H1 (cell line): ENCODE measurements at regions not wholly inside any gene's neighbourhood (a gene's known extent, or its start where the extent isn't known, plus 50 kb on each side); places are given as distances from the start of the nearest gene placed in this dataset.

ENCODE experiments used
- CTCF ChIA-PET: fragments of 300-600 bp; sonication (Branson Sonifier 250); formaldehyde crosslinking; loops from one replicate; lab custom pipeline; 2021; ENCODE audit not compliant: partially characterized antibody; lab: Charles Lee
- POLR2A ChIA-PET: fragments of 300-600 bp; sonication (Branson Sonifier 250); formaldehyde crosslinking; loops from one replicate; lab custom pipeline; 2021; ENCODE audit warnings: inconsistent platforms; ENCODE audit not compliant: partially characterized antibody; lab: Charles Lee
- DNase-seq, 2 experiments: peaks; one replicate each; pipeline versions ENCODE4 v3.0.0 to v3.0.0-alpha.2; 2010 to 2022; ENCODE audit warnings: low spot score in 2 of 2, low read depth in 1 of 2, mixed read lengths in 1 of 2
- FAIRE-seq: peaks from 2 replicates; lab custom pipeline; 2011; peaks lifted over from hg19 to GRCh38; lab: Jason Lieb, UNC
- H2AFZ ChIP-seq: 2 replicates; pipeline ENCODE4 v1.8.1; 2012; ENCODE audit warnings: low read length, inconsistent platforms
- H2AK5ac ChIP-seq: 2 replicates; pipeline ENCODE4 v1.6.1; 2013; ENCODE audit warnings: low read depth, low read length
- H2BK120ac ChIP-seq: replicated peaks from 2 replicates; pipeline ENCODE3; 2013; ENCODE audit warnings: low read depth, low read length, inconsistent platforms
- H2BK12ac ChIP-seq: 2 replicates; pipeline ENCODE4 v1.6.1; 2013; ENCODE audit warnings: low read depth, low read length
- H2BK15ac ChIP-seq: 2 replicates; pipeline ENCODE4 v1.6.1; 2013; ENCODE audit warnings: low read length
- H2BK20ac ChIP-seq: 2 replicates; pipeline ENCODE4 v1.6.1; 2013; ENCODE audit warnings: low read length
- H2BK5ac ChIP-seq: 2 replicates; pipeline ENCODE4 v1.6.1; 2013; ENCODE audit warnings: low read depth, low read length
- H3K14ac ChIP-seq: 2 replicates; pipeline ENCODE4 v1.6.1; 2013; ENCODE audit warnings: inconsistent platforms; ENCODE audit not compliant: insufficient read length
- H3K18ac ChIP-seq: 2 replicates; pipeline ENCODE4 v1.6.1; 2013; ENCODE audit warnings: low read length; ENCODE audit errors: extremely low read depth
- H3K23ac ChIP-seq: 2 replicates; pipeline ENCODE4 v1.6.1; 2013; ENCODE audit warnings: inconsistent platforms; ENCODE audit not compliant: insufficient read length
- H3K23me2 ChIP-seq: 2 replicates; pipeline ENCODE4 v1.6.1; 2013; ENCODE audit warnings: low read depth, low read length
- H3K27ac ChIP-seq: 2 replicates; pipeline ENCODE4 v1.6.1; 2011; ENCODE audit warnings: low read depth, low read length, inconsistent platforms
- H3K27me3 ChIP-seq, 4 experiments: replicated peaks in 1 of 4; 1 replicate in 1 of 4; 2 replicates in 3 of 4; pipeline versions ENCODE4 v1.6.1 to v1.8.1; 2011 to 2013; ENCODE audit warnings: low read length in 3 of 4, mild to moderate bottlenecking in 3 of 4, inconsistent platforms in 2 of 4, mixed read lengths in 2 of 4, moderate library complexity in 1 of 4; ENCODE audit not compliant: control insufficient read depth in 3 of 4, insufficient read depth in 3 of 4; ENCODE audit errors: extremely low read depth in 1 of 4
- H3K36me3 ChIP-seq, 4 experiments: 2 replicates each; pipeline versions ENCODE4 v1.6.1 to v1.8.1; 2011 to 2013; ENCODE audit warnings: mild to moderate bottlenecking in 4 of 4, low read length in 3 of 4, moderate library complexity in 2 of 4, control low read depth in 1 of 4, inconsistent platforms in 1 of 4; ENCODE audit not compliant: insufficient read depth in 4 of 4, control insufficient read depth in 2 of 4
- H3K4ac ChIP-seq: replicated peaks from 2 replicates; pipeline ENCODE3; 2013; ENCODE audit warnings: low read length, low read depth, mixed read lengths, inconsistent platforms; ENCODE audit not compliant: insufficient read length
- H3K4me1 ChIP-seq, 4 experiments: replicated peaks in 1 of 4; 1 replicate in 1 of 4; 2 replicates in 3 of 4; pipeline versions ENCODE4 v1.6.1 to v1.8.1; 2011 to 2013; ENCODE audit warnings: low read length in 3 of 4, inconsistent platforms in 2 of 4, mixed read lengths in 1 of 4; ENCODE audit not compliant: insufficient read depth in 4 of 4, control insufficient read depth in 3 of 4
- H3K4me2 ChIP-seq, 2 experiments: 2 replicates each; pipeline versions ENCODE4 v1.6.1 to v1.8.1; 2011 to 2013; ENCODE audit warnings: low read depth in 2 of 2, low read length in 2 of 2, control low read depth in 1 of 2, inconsistent platforms in 1 of 2, mild to moderate bottlenecking in 1 of 2; ENCODE audit not compliant: insufficient read depth in 1 of 2
- H3K4me3 ChIP-seq, 4 experiments: fragments of 200-600, 300-600 bp in 1 of 4; sonication (generic), shearing (Covaris generic), sonication (Bioruptor Twin) in 1 of 4; 2 replicates each; pipeline versions ENCODE4 v1.5.1 to v1.8.1; 2011 to 2016; ENCODE audit warnings: low read length in 4 of 4, low read depth in 3 of 4, control low read depth in 2 of 4, inconsistent platforms in 2 of 4, mild to moderate bottlenecking in 2 of 4, mixed read lengths in 1 of 4, moderate library complexity in 1 of 4; ENCODE audit not compliant: insufficient read depth in 2 of 4; ENCODE audit errors: extremely low read depth in 1 of 4
- H3K56ac ChIP-seq: replicated peaks from 2 replicates; pipeline ENCODE3; 2013; ENCODE audit warnings: low read depth, mild to moderate bottlenecking, mixed read lengths, low read length, inconsistent platforms; ENCODE audit not compliant: insufficient read length
- H3K79me1 ChIP-seq: 2 replicates; pipeline ENCODE4 v1.6.1; 2013; ENCODE audit warnings: low read depth, low read length, control low read depth
- H3K79me2 ChIP-seq, 2 experiments: 2 replicates each; pipeline versions ENCODE4 v1.6.1 to v1.8.1; 2012 to 2013; ENCODE audit warnings: low read length in 2 of 2, mild to moderate bottlenecking in 2 of 2, inconsistent platforms in 1 of 2; ENCODE audit not compliant: insufficient read depth in 2 of 2, control insufficient read depth in 1 of 2
- H3K9ac ChIP-seq, 4 experiments: replicated peaks in 1 of 4; 1 replicate in 1 of 4; 2 replicates in 3 of 4; pipeline versions ENCODE4 v1.6.1 to v1.8.1; 2011 to 2013; ENCODE audit warnings: low read depth in 3 of 4, low read length in 3 of 4, control low read depth in 2 of 4, mild to moderate bottlenecking in 2 of 4, moderate library complexity in 2 of 4, inconsistent platforms in 1 of 4; ENCODE audit errors: extremely low read depth in 1 of 4
- H3K9me3 ChIP-seq, 2 experiments: 2 replicates each; pipeline versions ENCODE4 v1.6.1 to v1.8.1; 2012 to 2013; ENCODE audit warnings: mild to moderate bottlenecking in 2 of 2, moderate library complexity in 2 of 2, control low read depth in 1 of 2, inconsistent platforms in 1 of 2, low read depth in 1 of 2, low read length in 1 of 2, mixed read lengths in 1 of 2; ENCODE audit not compliant: insufficient read depth in 2 of 2
- H4K20me1 ChIP-seq, 2 experiments: replicated peaks in 1 of 2; 2 replicates each; pipeline versions ENCODE3 to v1.8.1; 2011 to 2013; ENCODE audit warnings: inconsistent platforms in 2 of 2, low read length in 2 of 2, mild to moderate bottlenecking in 1 of 2; ENCODE audit not compliant: insufficient read depth in 2 of 2, control insufficient read depth in 1 of 2
- H4K5ac ChIP-seq: 2 replicates; pipeline ENCODE4 v1.6.1; 2013; ENCODE audit warnings: low read length, low read depth, mixed read lengths, inconsistent platforms; ENCODE audit not compliant: insufficient read length
- H4K8ac ChIP-seq: 2 replicates; pipeline ENCODE4 v1.8.0; 2013; ENCODE audit warnings: mild to moderate bottlenecking, moderate library complexity, low read length, inconsistent platforms; ENCODE audit not compliant: insufficient read depth; ENCODE audit errors: extremely low read depth
- H4K91ac ChIP-seq: replicated peaks from 2 replicates; pipeline ENCODE3; 2013; ENCODE audit warnings: low read length, mixed read lengths, inconsistent platforms; ENCODE audit not compliant: insufficient read length
- BACH1 ChIP-seq: IDR thresholded peaks from 2 replicates; pipeline ENCODE4 v1.6.1; 2012; ENCODE audit warnings: low read length, improper control_type of control experiment
- BRCA1 ChIP-seq: IDR thresholded peaks from 2 replicates; pipeline ENCODE4 v1.6.1; 2012; ENCODE audit warnings: low read depth, low read length, improper control_type of control experiment
- JUND ChIP-seq: IDR thresholded peaks from 2 replicates; pipeline ENCODE4 v1.6.1; 2011; ENCODE audit warnings: mild to moderate bottlenecking, improper control_type of control experiment, low read length
- MAFK ChIP-seq: IDR thresholded peaks from 2 replicates; pipeline ENCODE4 v1.6.1; 2012; ENCODE audit warnings: low read depth, mild to moderate bottlenecking, improper control_type of control experiment, low read length
- POLR2AphosphoS5 ChIP-seq: IDR thresholded peaks from 2 replicates; pipeline ENCODE4 v1.6.1; 2011; ENCODE audit warnings: low read depth, low read length
- RAD21 ChIP-seq, 2 experiments: IDR thresholded peaks in 1 of 2; conservative IDR thresholded peaks in 1 of 2; 2 replicates each; pipeline ENCODE4 v1.6.1; 2011; ENCODE audit warnings: low read depth in 2 of 2, low read length in 2 of 2, improper control_type of control experiment in 1 of 2, inconsistent platforms in 1 of 2, mild to moderate bottlenecking in 1 of 2, moderate library complexity in 1 of 2
- RNF2 ChIP-seq: fragments of 200-900, 300-1000 bp; sonication (generic); IDR thresholded peaks from 2 replicates; pipeline ENCODE4 v1.7.1; 2016; ENCODE audit warnings: borderline replicate concordance, low read depth, mild to moderate bottlenecking, antibody characterized with exemption, low read length; ENCODE audit not compliant: poor library complexity, severe bottlenecking; ENCODE audit errors: missing control alignments
- WGBS, 2 experiments: shearing (Covaris generic) in 1 of 2; methylation state at CpG; one replicate each; pipeline versions ENCODE4 v1.1.6 to v1.1.7; 2013 to 2015; ENCODE audit warnings: low lambda C conversion rate in 2 of 2, mixed read lengths in 2 of 2, inconsistent platforms in 1 of 2, low coverage in 1 of 2, missing lambda C conversion rate in 1 of 2; ENCODE audit not compliant: insufficient replicate concordance in 2 of 2, insufficient coverage in 1 of 2, insufficient read length in 1 of 2; ENCODE audit errors: extremely low coverage in 1 of 2, missing lambda C conversion rate in 1 of 2; 5-methylcytosine and 5-hydroxymethylcytosine counted together

GRCh38 chr9:24036459-24036858 is 210.4 kb upstream of the ELAVL2 start:
- Histone ChIP-seq H2BK5ac (no peak overlapping the region), H3K9ac (no peak overlapping the region), H3K79me1 (no peaks in the 10 kb centered on the region), H2BK120ac (no peak overlapping the region), H2AFZ (no peak overlapping the region), H3K36me3 (no peaks in the 10 kb centered on the region), H4K8ac (no peak overlapping the region), H2BK15ac (no peak overlapping the region), H3K9me3 (no peaks in the 10 kb centered on the region), H4K91ac (no peak overlapping the region), H3K4me2 (peak overlapping the region in 1 of 2 experiments; percentile 24; a peak in 1 of 4 replicates), H3K4me1 (peaks cover 0 to 2% (median 0%) of the 10 kb centered on the region in 4 experiments; a peak in 6 of 7 replicates), H3K23ac (no peak overlapping the region), H4K20me1 (no peaks in the 10 kb centered on the region), H3K14ac (no peak overlapping the region), H3K56ac (no peak overlapping the region), H2BK20ac (no peak overlapping the region), H4K5ac (no peak overlapping the region), H3K23me2 (no peaks in the 10 kb centered on the region), H3K79me2 (no peaks in the 10 kb centered on the region), H3K18ac (no peak overlapping the region), H3K27me3 (no peaks in the 10 kb centered on the region), H3K4ac (no peak overlapping the region), H3K4me3 (peak overlapping the region in 1 of 4 experiments; percentile 8; a peak in 1 of 8 replicates), H3K27ac (no peak overlapping the region), H2AK5ac (no peak overlapping the region), H2BK12ac (no peak overlapping the region)
- FAIRE-seq (no peak), DNase-seq (no peak)
- ChIA-PET POLR2A (no interaction called here), CTCF (no interaction called here)
- WGBS, 2 experiments, result 77% methylated on average over 3 of the region's 3 CpGs; no CpG with 5 or more reads in 1 of the 2 experiments
- TF ChIP-seq BRCA1 (no peak), POLR2AphosphoS5 (no peak), MAFK (no peak), BACH1 (no peak), RNF2 (no peak), RAD21 (IDR thresholded peaks at IDR 0.05 in 1 of 2, conservative IDR thresholded peaks at IDR 0.05 in 1 of 2; ENCODE audit: low read depth in 2 of 2, low read length in 2 of 2) (no peak), JUND (no peak)
